ENCODE measurements at regions not wholly inside any gene's neighbourhood (a gene's known extent, or its start where the extent isn't known, plus 50 kb on each side); places are given as distances from the start of the nearest gene placed in this dataset.

DNA sequence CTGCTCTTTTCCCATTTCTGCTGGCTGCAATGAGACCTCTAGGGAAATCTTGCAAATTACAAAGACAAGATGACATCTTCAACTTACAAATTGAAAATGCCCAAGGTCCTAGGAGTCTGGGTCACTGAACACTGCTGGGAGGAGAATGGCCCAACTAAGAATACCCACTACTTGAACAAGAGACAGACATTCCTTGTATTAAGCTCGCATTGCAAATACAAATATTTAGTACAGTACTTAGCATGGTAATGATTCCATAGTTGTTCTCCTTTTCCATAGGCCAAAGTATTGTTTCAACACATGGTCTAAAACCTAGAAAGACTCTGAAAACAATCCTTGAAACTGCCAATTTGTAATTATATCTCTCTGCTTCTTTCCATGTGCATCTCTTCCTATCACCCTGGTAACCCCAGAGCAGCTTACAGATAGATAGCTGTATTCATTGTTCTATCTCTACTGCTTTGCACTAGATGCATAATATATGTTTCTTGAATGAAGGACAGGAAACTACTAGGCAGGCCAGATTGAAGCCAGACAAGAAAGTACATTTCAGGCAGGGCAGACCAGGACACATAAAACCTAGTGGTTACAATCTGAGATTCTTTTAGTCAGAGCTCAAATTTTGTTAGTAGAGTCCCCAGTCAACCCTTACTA is 1545.7 kb upstream of the TENM4 start:
- DNase-seq (ENCODE audit: low spot score) (no peak), ATAC-seq (no peak), FAIRE-seq (no peak)
- no peaks in the 10 kb centered on the region for H3K4me1 ChIP-seq (ENCODE audit: insufficient read depth, low read length)
- H3K9ac ChIP-seq (ENCODE audit: insufficient read depth, low read depth, low read length): no peak overlapping the region
- no peaks in the 10 kb centered on the region for H3K27me3 ChIP-seq (ENCODE audit: control insufficient read depth in 1 of 2, insufficient read depth in 2 of 2, low read length in 2 of 2)
- no peaks in the 10 kb centered on the region for H3K36me3 ChIP-seq (replicated peaks in 1 of 2; ENCODE audit: control insufficient read depth in 1 of 2, insufficient read depth in 2 of 2, low read length in 2 of 2)
- H4K20me1 ChIP-seq (ENCODE audit: insufficient read depth, low read length): no peaks in the 10 kb centered on the region
- TF ChIP-seq ZNF570 (CRISPR knock-in tag; IDR thresholded peaks at IDR 0.05; ENCODE audit: borderline replicate concordance) (no peak), ZNF644 (CRISPR knock-in tag; IDR thresholded peaks at IDR 0.05; ENCODE audit: low read depth) (no peak), NFYB (CRISPR knock-in tag; IDR thresholded peaks at IDR 0.05) (no peak), FOXK1 (CRISPR knock-in tag; IDR thresholded peaks at IDR 0.05; ENCODE audit: borderline replicate concordance, low read depth) (no peak), POLR2A (IDR thresholded peaks at IDR 0.05; ENCODE audit: insufficient read depth in 1 of 2, low read depth in 2 of 2, low read length in 2 of 2) (no peak), HIC2 (CRISPR knock-in tag; IDR thresholded peaks at IDR 0.05; ENCODE audit: low read depth) (no peak), NCOA1 (CRISPR knock-in tag; IDR thresholded peaks at IDR 0.05) (no peak), ZNF724P (CRISPR knock-in tag; IDR thresholded peaks at IDR 0.05; ENCODE audit: borderline replicate concordance) (no peak), MTF2 (CRISPR knock-in tag; IDR thresholded peaks at IDR 0.05; ENCODE audit: borderline replicate concordance) (no peak), NFE2L1 (CRISPR knock-in tag; IDR thresholded peaks at IDR 0.05; ENCODE audit: borderline replicate concordance) (no peak), NR1H2 (CRISPR knock-in tag; IDR thresholded peaks at IDR 0.05; ENCODE audit: borderline replicate concordance, low read depth) (no peak), BCL6 (CRISPR knock-in tag; IDR thresholded peaks at IDR 0.05) (no peak), ZNF512B (CRISPR knock-in tag; IDR thresholded peaks at IDR 0.05; ENCODE audit: borderline replicate concordance) (no peak), HNRNPLL (IDR thresholded peaks at IDR 0.05; ENCODE audit: low read depth, low read length, poor library complexity, severe bottlenecking) (no peak), HNF4A (CRISPR knock-in tag; IDR thresholded peaks at IDR 0.05) (no peak), POLR2AphosphoS2 (IDR thresholded peaks at IDR 0.05; ENCODE audit: low read depth, low read length) (no peak), ZNF788 (CRISPR knock-in tag; IDR thresholded peaks at IDR 0.05; ENCODE audit: borderline replicate concordance) (no peak)
- TF ChIP-seq, protein P1, sequence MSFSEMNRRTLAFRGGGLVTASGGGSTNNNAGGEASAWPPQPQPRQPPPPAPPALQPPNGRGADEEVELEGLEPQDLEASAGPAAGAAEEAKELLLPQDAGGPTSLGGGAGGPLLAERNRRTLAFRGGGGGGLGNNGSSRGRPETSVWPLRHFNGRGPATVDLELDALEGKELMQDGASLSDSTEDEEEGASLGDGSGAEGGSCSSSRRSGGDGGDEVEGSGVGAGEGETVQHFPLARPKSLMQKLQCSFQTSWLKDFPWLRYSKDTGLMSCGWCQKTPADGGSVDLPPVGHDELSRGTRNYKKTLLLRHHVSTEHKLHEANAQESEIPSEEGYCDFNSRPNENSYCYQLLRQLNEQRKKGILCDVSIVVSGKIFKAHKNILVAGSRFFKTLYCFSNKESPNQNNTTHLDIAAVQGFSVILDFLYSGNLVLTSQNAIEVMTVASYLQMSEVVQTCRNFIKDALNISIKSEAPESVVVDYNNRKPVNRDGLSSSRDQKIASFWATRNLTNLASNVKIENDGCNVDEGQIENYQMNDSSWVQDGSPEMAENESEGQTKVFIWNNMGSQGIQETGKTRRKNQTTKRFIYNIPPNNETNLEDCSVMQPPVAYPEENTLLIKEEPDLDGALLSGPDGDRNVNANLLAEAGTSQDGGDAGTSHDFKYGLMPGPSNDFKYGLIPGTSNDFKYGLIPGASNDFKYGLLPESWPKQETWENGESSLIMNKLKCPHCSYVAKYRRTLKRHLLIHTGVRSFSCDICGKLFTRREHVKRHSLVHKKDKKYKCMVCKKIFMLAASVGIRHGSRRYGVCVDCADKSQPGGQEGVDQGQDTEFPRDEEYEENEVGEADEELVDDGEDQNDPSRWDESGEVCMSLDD (CRISPR knock-in tag; IDR thresholded peaks at IDR 0.05; ENCODE audit: borderline replicate concordance): no peak
- intact Hi-C loops (cut with micrococcal nuclease; ENCODE audit: unreplicated experiment): no loop called here
- no peak overlapping the region for H3K4me2 ChIP-seq (ENCODE audit: low read depth, low read length)
- in situ Hi-C loops (cut with HindIII; ENCODE audit: extremely low pct_ligation_motif_present, low pct_unique_long_range_greater_than_20kb): no loop called here
- H3K4me3 ChIP-seq (replicated peaks in 1 of 3; ENCODE audit: insufficient read depth in 1 of 3, low read depth in 2 of 3, low read length in 3 of 3): no peak overlapping the region
- WGBS (ENCODE audit: low lambda C conversion rate): 0% methylated on average over 1 of the region's 1 CpG
- H3K9me3 ChIP-seq (ENCODE audit: low read length): no peaks in the 10 kb centered on the region
- ChIA-PET POLR2A (no interaction called here), CTCF (ENCODE audit: low intra/inter-chr PET ratio, low total read pairs) (no interaction called here)
- no peak overlapping the region for H2AFZ ChIP-seq (ENCODE audit: low read length)
- no TSS peak for BruUV-seq (replicated peaks)
- H3K79me2 ChIP-seq (ENCODE audit: insufficient read depth, low read length): no peaks in the 10 kb centered on the region
- H3K27ac ChIP-seq (ENCODE audit: extremely low read length, insufficient read depth, low read length): no peak overlapping the region
